HEK293 (cell line): ENCODE measurements at regions not wholly inside any gene's neighbourhood (a gene's known extent, or its start where the extent isn't known, plus 50 kb on each side); places are given as distances from the start of the nearest gene placed in this dataset.

Experiments
- CTCF ChIA-PET: fragments of 350-600 bp; formaldehyde crosslinking; extraction: SDS; loops from one replicate; lab custom pipeline; 2021; ENCODE audit warnings: antibody characterized with exemption; lab: Yijun Ruan, JAX
- POLR2A ChIA-PET: fragments of 300-600 bp; formaldehyde crosslinking; extraction: SDS; loops from one replicate; lab custom pipeline; 2020; ENCODE audit warnings: antibody characterized with exemption, inconsistent platforms; lab: Yijun Ruan, JAX
- H3K27ac ChIP-seq: fragments of 200-500 bp; sonication (Bioruptor generic); 2 replicates; pipeline ENCODE4 v1.5.1; 2014; ENCODE audit warnings: low read depth, low read length, control low read depth, inconsistent platforms; ENCODE audit errors: extremely low read depth
- H3K36me3 ChIP-seq, 2 experiments: fragments of 200-500 bp in 1 of 2; sonication (Bioruptor generic) in 1 of 2; 1 replicate in 1 of 2; 2 replicates in 1 of 2; pipeline ENCODE4 v1.5.1; 2014 to 2017; ENCODE audit warnings: inconsistent platforms in 2 of 2, low read length in 2 of 2; ENCODE audit not compliant: control insufficient read depth in 2 of 2, insufficient read depth in 1 of 2
- H3K4me1 ChIP-seq: fragments of 200-500 bp; sonication (Bioruptor generic); 2 replicates; pipeline ENCODE4 v1.5.1; 2014; ENCODE audit warnings: mild to moderate bottlenecking, low read length, inconsistent platforms; ENCODE audit not compliant: control insufficient read depth, insufficient read depth
- H3K4me3 ChIP-seq: 2 replicates; pipeline ENCODE4 v1.5.1; 2011; ENCODE audit warnings: low read depth, mild to moderate bottlenecking, control low read depth, low read length, moderate library complexity
- H3K9me3 ChIP-seq: fragments of 200-500 bp; sonication (Bioruptor generic); 2 replicates; pipeline ENCODE4 v1.5.1; 2014; ENCODE audit warnings: low read depth, low read length, inconsistent platforms; ENCODE audit not compliant: control insufficient read depth, insufficient read depth
- EGR2 ChIP-seq: fragments of 450-650 bp; formaldehyde crosslinking; IDR thresholded peaks from 2 replicates; pipeline ENCODE4 v1.5.1; 2016; ENCODE audit warnings: low read depth, missing biosample characterization, missing genetic modification characterization
- GLI2 ChIP-seq: fragments of 450-650 bp; formaldehyde crosslinking; IDR thresholded peaks from 2 replicates; pipeline ENCODE4; 2017; ENCODE audit warnings: missing biosample characterization, missing genetic modification characterization, low read depth, borderline replicate concordance
- KLF10 ChIP-seq: fragments of 450-650 bp; IDR thresholded peaks from 2 replicates; pipeline ENCODE4 v1.5.1; 2018; ENCODE audit warnings: missing biosample characterization, mild to moderate bottlenecking, missing genetic modification characterization
- KLF7 ChIP-seq: fragments of 450-650 bp; formaldehyde crosslinking; IDR thresholded peaks from 2 replicates; pipeline ENCODE4 v1.5.1; 2016; ENCODE audit warnings: missing biosample characterization, missing genetic modification characterization, borderline replicate concordance
- MEIS1 ChIP-seq: sonication (generic); formaldehyde crosslinking; IDR thresholded peaks from 2 replicates; pipeline ENCODE4 v1.8.1; 2022; ENCODE audit warnings: missing genetic modification reagents, mild to moderate bottlenecking, borderline replicate concordance
- SALL2 ChIP-seq: fragments of 450-650 bp; formaldehyde crosslinking; IDR thresholded peaks from 2 replicates; pipeline ENCODE4 v1.5.0; 2017; ENCODE audit warnings: missing biosample characterization, mild to moderate bottlenecking, missing genetic modification characterization, borderline replicate concordance
- SP2 ChIP-seq: fragments of 450-650 bp; formaldehyde crosslinking; IDR thresholded peaks from 2 replicates; pipeline ENCODE4 v1.5.1; 2016; ENCODE audit warnings: missing biosample characterization, missing genetic modification characterization
- TCF7L2 ChIP-seq: IDR thresholded peaks from 2 replicates; pipeline ENCODE4 v1.6.1; 2011; ENCODE audit warnings: low read depth, mild to moderate bottlenecking, inconsistent platforms, low read length, moderate library complexity, borderline replicate concordance
- ZFP69B ChIP-seq: fragments of 450-650 bp; formaldehyde crosslinking; IDR thresholded peaks from 2 replicates; pipeline ENCODE4 v1.5.1; 2016; ENCODE audit warnings: missing biosample characterization, missing genetic modification characterization
- ZNF133 ChIP-seq: fragments of 450-650 bp; formaldehyde crosslinking; IDR thresholded peaks from 2 replicates; pipeline ENCODE4 v1.5.1; 2016; ENCODE audit warnings: missing biosample characterization, missing genetic modification characterization
- ZNF140 ChIP-seq: fragments of 450-650 bp; formaldehyde crosslinking; IDR thresholded peaks from 2 replicates; pipeline ENCODE4 v1.5.1; 2016; ENCODE audit warnings: missing biosample characterization, missing genetic modification characterization
- ZNF146 ChIP-seq: fragments of 450-650 bp; formaldehyde crosslinking; IDR thresholded peaks from 2 replicates; pipeline ENCODE4 v1.5.1; 2016; ENCODE audit warnings: missing biosample characterization, missing genetic modification characterization
- ZNF175 ChIP-seq: fragments of 450-650 bp; formaldehyde crosslinking; IDR thresholded peaks from 2 replicates; pipeline ENCODE4 v1.5.1; 2016; ENCODE audit warnings: missing biosample characterization, missing genetic modification characterization
- ZNF214 ChIP-seq: fragments of 450-650 bp; formaldehyde crosslinking; IDR thresholded peaks from 2 replicates; pipeline ENCODE4 v1.5.1; 2017; ENCODE audit warnings: missing biosample characterization, mild to moderate bottlenecking, missing genetic modification characterization, borderline replicate concordance
- ZNF274 ChIP-seq, 2 experiments: fragments of 200-500 bp in 1 of 2; fragments of 450-650 bp in 1 of 2; sonication (Bioruptor generic) in 1 of 2; formaldehyde crosslinking in 1 of 2; IDR thresholded peaks; 2 replicates each; pipeline versions ENCODE4 v1.5.1 to v1.6.1; 2014 to 2016; ENCODE audit warnings: borderline replicate concordance in 1 of 2, inconsistent platforms in 1 of 2, low read length in 1 of 2, missing biosample characterization in 1 of 2, missing genetic modification characterization in 1 of 2
- ZNF350 ChIP-seq: fragments of 450-650 bp; formaldehyde crosslinking; IDR thresholded peaks from 2 replicates; pipeline ENCODE4 v1.5.0; 2017; ENCODE audit warnings: missing biosample characterization, mild to moderate bottlenecking, missing genetic modification characterization
- ZNF394 ChIP-seq: fragments of 450-650 bp; formaldehyde crosslinking; IDR thresholded peaks from 2 replicates; pipeline ENCODE4 v1.5.1; 2016; ENCODE audit warnings: missing biosample characterization, missing genetic modification characterization, mild to moderate bottlenecking, moderate library complexity, borderline replicate concordance
- ZNF426 ChIP-seq: fragments of 450-650 bp; formaldehyde crosslinking; IDR thresholded peaks from 2 replicates; pipeline ENCODE4 v1.5.1; 2017; ENCODE audit warnings: missing biosample characterization, missing genetic modification characterization, mild to moderate bottlenecking, inconsistent platforms, moderate library complexity
- ZNF433 ChIP-seq: fragments of 450-650 bp; formaldehyde crosslinking; IDR thresholded peaks from 2 replicates; pipeline ENCODE4 v1.5.1; 2016; ENCODE audit warnings: missing biosample characterization, missing genetic modification characterization, low read depth
- ZNF514 ChIP-seq: fragments of 450-650 bp; formaldehyde crosslinking; IDR thresholded peaks from 2 replicates; pipeline ENCODE4 v1.5.1; 2016; ENCODE audit warnings: missing biosample characterization, missing genetic modification characterization
- ZNF660 ChIP-seq: fragments of 450-650 bp; IDR thresholded peaks from 2 replicates; pipeline ENCODE4 v1.5.1; 2018; ENCODE audit warnings: missing biosample characterization, mild to moderate bottlenecking, missing genetic modification characterization
- ZNF664 ChIP-seq: fragments of 450-650 bp; formaldehyde crosslinking; IDR thresholded peaks from 2 replicates; pipeline ENCODE4 v1.5.1; 2016; ENCODE audit warnings: missing biosample characterization, missing genetic modification characterization
- ZNF707 ChIP-seq: fragments of 450-650 bp; formaldehyde crosslinking; IDR thresholded peaks from 2 replicates; pipeline ENCODE4 v1.5.1; 2016; ENCODE audit warnings: missing biosample characterization, missing genetic modification characterization
- ZSCAN16 ChIP-seq: fragments of 450-650 bp; formaldehyde crosslinking; IDR thresholded peaks from 2 replicates; pipeline ENCODE4 v1.5.1; 2016; ENCODE audit warnings: missing biosample characterization, missing genetic modification characterization
- TF ChIP-seq, protein P1 (sequence below): fragments of 450-650 bp; formaldehyde crosslinking; IDR thresholded peaks from 2 replicates; pipeline ENCODE4 v1.5.1; 2017; ENCODE audit warnings: missing biosample characterization, missing genetic modification characterization
- TF ChIP-seq, protein P2 (sequence below): fragments of 450-650 bp; formaldehyde crosslinking; IDR thresholded peaks from 2 replicates; pipeline ENCODE4 v1.5.1; 2016; ENCODE audit warnings: missing biosample characterization, missing genetic modification characterization

DNA sequence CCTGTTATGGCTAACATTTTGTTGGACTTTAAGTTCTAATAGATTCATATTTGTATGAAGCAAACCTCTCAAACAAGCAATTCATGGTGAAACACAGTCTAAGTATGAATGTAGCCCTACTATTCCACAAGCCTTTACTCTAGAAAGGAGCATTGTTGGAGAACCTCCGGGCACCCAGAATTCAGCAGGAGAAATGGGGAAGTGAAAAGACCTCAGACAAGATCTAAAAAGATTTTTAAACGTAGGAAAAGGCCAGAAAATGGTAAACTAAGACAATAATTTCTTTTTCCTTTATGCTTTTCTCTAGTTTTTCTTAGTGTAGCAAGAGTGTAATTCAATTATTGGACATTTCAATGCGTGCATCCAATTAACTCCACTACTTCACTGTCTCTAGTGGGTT lies 426.4 kb downstream of the INSC start (continued):
- TF ChIP-seq ZNF175 (tag by site-specific recombination) (no peak), ZNF514 (no peak), ZNF394 (tag by site-specific recombination) (no peak), SALL2 (tag by site-specific recombination) (no peak), ZNF274 (IDR thresholded peaks at IDR 0.05; ENCODE audit: low read length) (no peak), ZNF274 (tag by site-specific recombination; IDR thresholded peaks at IDR 0.05; ENCODE audit: borderline replicate concordance) (no peak)

DNA sequence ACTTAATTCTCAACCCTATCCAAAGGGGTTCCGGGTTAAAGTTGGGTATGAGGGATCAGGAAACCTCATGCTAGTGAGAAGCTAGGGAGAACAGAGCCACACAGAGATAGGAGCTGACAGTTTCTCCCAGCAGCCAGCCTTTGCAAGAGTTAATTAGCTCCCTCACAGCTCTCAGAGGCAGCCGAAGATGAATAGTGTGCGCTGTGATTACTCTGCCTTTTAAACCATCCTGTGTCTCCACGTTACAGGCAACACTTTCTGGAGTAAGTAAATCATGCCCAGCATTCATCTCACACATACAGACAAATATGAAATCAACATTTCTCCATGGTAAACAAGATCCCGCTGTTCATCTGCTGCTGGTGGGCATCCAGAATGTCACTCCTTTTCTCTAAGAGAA lies 429.6 kb downstream of the INSC start:
- H3K36me3 ChIP-seq, result no peaks in the 10 kb centered on the region
- no peaks in the 10 kb centered on the region for H3K9me3 ChIP-seq
- CTCF ChIA-PET, result no interaction called here
- H3K4me3 ChIP-seq, result no peak overlapping the region
- TF ChIP-seq TCF7L2, result no peak
- no peak for TF ChIP-seq EGR2
- no peak for TF ChIP-seq ZNF426 (tag by site-specific recombination)
- no peak for TF ChIP-seq ZNF350 (tag by site-specific recombination)
- no peak for TF ChIP-seq KLF10 (tag by site-specific recombination)
- TF ChIP-seq ZNF707 (tag by site-specific recombination), result no peak
- no peak for TF ChIP-seq ZNF433 (tag by site-specific recombination)
- no peak for TF ChIP-seq ZNF133 (tag by site-specific recombination)
- TF ChIP-seq SP2, result no peak
- TF ChIP-seq, protein P1, sequence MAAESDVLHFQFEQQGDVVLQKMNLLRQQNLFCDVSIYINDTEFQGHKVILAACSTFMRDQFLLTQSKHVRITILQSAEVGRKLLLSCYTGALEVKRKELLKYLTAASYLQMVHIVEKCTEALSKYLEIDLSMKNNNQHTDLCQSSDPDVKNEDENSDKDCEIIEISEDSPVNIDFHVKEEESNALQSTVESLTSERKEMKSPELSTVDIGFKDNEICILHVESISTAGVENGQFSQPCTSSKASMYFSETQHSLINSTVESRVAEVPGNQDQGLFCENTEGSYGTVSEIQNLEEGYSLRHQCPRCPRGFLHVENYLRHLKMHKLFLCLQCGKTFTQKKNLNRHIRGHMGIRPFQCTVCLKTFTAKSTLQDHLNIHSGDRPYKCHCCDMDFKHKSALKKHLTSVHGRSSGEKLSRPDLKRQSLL (tag by site-specific recombination), result no peak
- no peaks in the 10 kb centered on the region for H3K4me1 ChIP-seq
- no peak overlapping the region for H3K27ac ChIP-seq
- POLR2A ChIA-PET, result no interaction called here

DNA sequence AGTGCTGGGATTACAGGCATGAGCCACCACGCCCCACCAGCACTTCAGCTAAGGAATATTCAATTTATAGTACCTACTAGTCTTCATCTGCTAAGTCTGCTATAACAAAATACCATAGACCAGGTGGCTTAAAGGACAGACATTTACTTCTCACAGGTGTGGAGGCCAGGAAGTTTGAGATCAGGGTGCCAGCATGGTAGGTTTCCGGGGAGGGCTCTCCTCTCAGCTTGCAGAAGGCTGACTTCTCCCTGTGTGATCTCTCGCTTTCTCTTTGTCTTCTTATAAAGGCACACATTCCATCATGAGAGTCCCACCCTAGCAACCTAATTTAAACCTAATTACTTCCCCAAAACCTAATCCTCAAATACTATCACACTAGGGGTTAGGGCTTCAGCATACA lies 433.0 kb downstream of the INSC start:
- no peak overlapping the region for H3K27ac ChIP-seq
- POLR2A ChIA-PET, result no interaction called here
- TF ChIP-seq GLI2 (tag by site-specific recombination) (no peak), MEIS1 (CRISPR knock-in tag) (no peak), ZNF214 (tag by site-specific recombination) (no peak), ZNF146 (tag by site-specific recombination) (no peak), ZNF664 (tag by site-specific recombination) (no peak), ZNF140 (tag by site-specific recombination) (no peak), KLF7 (no peak), ZNF660 (tag by site-specific recombination) (no peak), ZFP69B (tag by site-specific recombination) (no peak), ZSCAN16 (no peak)
- TF ChIP-seq, protein P2, sequence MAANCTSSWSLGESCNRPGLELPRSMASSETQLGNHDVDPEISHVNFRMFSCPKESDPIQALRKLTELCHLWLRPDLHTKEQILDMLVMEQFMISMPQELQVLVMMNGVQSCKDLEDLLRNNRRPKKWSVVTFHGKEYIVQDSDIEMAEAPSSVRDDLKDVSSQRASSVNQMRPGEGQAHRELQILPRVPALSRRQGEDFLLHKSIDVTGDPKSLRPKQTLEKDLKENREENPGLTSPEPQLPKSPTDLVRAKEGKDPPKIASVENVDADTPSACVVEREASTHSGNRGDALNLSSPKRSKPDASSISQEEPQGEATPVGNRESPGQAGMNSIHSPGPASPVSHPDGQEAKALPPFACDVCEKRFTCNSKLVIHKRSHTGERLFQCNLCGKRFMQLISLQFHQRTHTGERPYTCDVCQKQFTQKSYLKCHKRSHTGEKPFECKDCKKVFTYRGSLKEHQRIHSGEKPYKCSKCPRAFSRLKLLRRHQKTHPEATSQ (tag by site-specific recombination), result no peak

More for the DNA sequence above, 433.0 kb downstream of the INSC start:
- H3K4me1 ChIP-seq, result no peaks in the 10 kb centered on the region
- H3K36me3 ChIP-seq, result no peaks in the 10 kb centered on the region
- CTCF ChIA-PET, result no interaction called here
- H3K9me3 ChIP-seq, result no peaks in the 10 kb centered on the region
- no peak overlapping the region for H3K4me3 ChIP-seq
